ENCODE measurements at regions not wholly inside any gene's neighbourhood (a gene's known extent, or its start where the extent isn't known, plus 50 kb on each side); places are given as distances from the start of the nearest gene placed in this dataset.
"Not testable (repeated sequence)": the region's sequence is repeated elsewhere in the genome, so short reads cannot be mapped to it uniquely, and the experiment has no call there.

DNA sequence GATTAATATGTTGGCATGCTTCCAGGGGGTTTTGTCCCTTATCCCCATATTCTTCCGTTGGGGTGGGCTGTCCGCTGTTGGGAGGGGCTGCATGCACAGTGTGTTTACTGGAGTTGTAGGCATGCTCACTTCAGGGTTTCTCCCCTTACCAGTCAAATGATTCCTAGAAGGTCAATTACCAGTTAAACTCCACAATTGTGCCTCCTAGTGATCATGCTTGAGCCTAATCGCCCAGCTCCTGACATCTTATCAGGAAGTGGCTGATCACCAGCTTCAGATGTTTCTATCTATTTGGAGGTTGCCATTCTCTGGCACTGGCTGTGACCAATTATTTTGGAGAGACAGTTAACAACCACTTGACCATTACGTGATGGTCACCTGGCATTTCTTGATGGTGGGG, 1090.0 kb downstream of the SLITRK5 start:
- Histone ChIP-seq H3K4me3 (ENCODE audit: low read length) (no peak overlapping the region), H3K9me3 (ENCODE audit: low read depth, low read length) (no peaks in the 10 kb centered on the region)

DNA sequence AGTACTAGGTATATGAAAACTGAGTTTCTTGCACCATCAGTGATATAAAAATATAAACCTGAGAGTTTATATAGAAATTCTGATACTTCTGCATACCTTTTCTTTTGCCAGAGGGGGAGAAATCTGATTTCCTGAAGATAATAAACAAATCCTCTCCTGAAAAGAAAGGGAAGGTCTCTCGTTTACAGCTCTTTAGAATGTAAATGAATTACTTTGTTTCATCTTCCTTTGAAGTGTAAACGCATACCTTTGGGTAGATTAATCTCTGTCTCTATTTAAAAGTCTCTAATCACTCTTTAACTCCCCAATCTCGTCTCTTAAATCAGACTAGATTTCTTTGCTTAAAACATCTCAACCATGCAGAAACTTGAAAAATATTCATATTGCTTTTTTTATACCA, 1092.9 kb downstream of the SLITRK5 start:
- no peaks in the 10 kb centered on the region for H3K27me3 ChIP-seq (ENCODE audit: insufficient read depth, low read length)
- no peak overlapping the region for H3K4me3 ChIP-seq (ENCODE audit: low read length)
- H3K9me3 ChIP-seq (ENCODE audit: low read depth, low read length), result no peaks in the 10 kb centered on the region
- no peaks in the 10 kb centered on the region for H3K4me1 ChIP-seq (ENCODE audit: insufficient read depth, low read length)

More for the DNA sequence above, 1090.0 kb downstream of the SLITRK5 start:
- Histone ChIP-seq H3K27me3 (ENCODE audit: insufficient read depth, low read length) (no peaks in the 10 kb centered on the region), H3K4me1 (ENCODE audit: insufficient read depth, low read length) (no peaks in the 10 kb centered on the region)

DNA sequence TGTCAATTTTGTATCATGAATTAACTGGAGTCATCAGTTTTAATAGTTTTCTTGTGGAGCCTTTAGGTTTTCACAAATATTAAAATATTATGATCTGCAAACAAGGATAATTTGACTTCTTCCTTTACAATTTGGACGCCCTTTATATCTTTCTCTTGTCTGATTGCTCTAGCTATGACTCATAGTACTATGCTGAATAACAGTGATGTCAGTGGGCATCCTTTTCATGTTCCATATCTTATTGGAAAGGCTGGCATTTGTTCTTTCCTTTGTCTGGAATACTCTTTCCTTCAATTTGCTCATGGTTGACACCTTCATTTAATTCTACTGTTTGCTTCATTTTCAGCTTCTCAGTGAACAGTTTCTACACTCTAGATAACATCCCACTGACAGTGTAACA, 1129.3 kb downstream of the SLITRK5 start:
- Histone ChIP-seq H3K4me3 (ENCODE audit: low read length) (no peak overlapping the region), H3K27me3 (ENCODE audit: insufficient read depth, low read length) (no peaks in the 10 kb centered on the region), H3K9me3 (ENCODE audit: low read depth, low read length) (no peaks in the 10 kb centered on the region), H3K4me1 (ENCODE audit: insufficient read depth, low read length) (no peaks in the 10 kb centered on the region)

DNA sequence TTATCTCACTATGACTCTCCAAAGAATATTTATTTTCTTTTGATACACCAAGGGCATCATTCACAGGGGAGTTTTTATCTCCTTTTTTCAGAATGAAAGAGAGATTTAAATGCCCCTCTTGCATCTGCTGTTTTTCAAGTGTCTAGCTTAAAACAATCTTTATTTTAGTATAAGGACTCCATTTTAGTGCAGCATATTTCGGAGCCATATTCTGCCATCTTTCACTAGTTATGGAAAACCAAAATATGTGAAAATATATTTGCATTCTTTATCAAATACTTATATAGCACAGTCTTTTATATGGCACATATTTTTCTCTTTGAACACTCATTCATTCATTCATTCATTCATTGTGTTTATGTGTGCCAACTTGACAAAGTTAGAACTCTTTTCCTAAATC, 1130.2 kb downstream of the SLITRK5 start:
- Histone ChIP-seq H3K9me3 (ENCODE audit: low read depth, low read length) (no peaks in the 10 kb centered on the region), H3K4me3 (ENCODE audit: low read length) (no peak overlapping the region), H3K4me1 (ENCODE audit: insufficient read depth, low read length) (no peaks in the 10 kb centered on the region), H3K27me3 (ENCODE audit: insufficient read depth, low read length) (no peaks in the 10 kb centered on the region)

DNA sequence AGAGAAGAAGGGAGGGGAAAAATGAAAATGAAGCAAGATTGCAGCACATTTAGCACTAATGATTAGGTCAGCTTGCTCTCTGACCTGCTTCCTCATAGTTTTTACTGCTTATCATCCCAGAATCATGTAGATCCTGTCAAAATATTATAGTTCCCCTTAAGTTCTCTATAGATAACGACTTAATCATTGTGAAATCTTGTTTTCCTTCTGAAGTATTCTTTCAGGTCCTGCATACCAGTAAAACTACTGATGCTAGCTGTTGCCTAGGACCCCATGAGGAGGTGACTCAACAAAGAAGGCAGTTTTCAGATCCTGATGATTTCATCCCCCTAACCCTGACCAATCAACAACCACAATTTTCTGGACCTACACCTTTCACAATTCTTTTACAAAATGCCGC, 1131.7 kb downstream of the SLITRK5 start:
- Histone ChIP-seq H3K27me3 (ENCODE audit: insufficient read depth, low read length) (no peaks in the 10 kb centered on the region), H3K4me1 (ENCODE audit: insufficient read depth, low read length) (no peaks in the 10 kb centered on the region), H3K9me3 (ENCODE audit: low read depth, low read length) (no peaks in the 10 kb centered on the region), H3K4me3 (ENCODE audit: low read length) (no peak overlapping the region)

DNA sequence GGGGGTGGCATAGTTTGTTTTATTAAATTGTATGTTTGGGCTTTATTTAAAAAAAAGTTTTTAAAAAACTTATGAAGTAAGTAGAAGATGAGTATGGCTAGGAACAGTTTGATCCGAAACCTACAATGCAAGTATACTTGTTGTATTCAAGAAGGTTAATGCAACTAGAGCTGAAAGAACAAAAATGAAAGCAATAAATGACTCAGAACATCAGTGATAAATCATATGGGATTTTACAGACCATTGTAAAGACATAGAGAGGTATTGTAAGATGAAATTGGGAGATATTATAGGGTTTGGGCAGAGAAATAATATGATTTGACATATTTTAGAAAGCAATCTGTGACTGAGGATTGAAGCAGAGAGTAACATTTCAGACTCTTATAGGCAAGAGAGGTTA, 1135.3 kb downstream of the SLITRK5 start:
- H3K4me1 ChIP-seq (ENCODE audit: insufficient read depth, low read length), result no peaks in the 10 kb centered on the region
- H3K27me3 ChIP-seq (ENCODE audit: insufficient read depth, low read length), result no peaks in the 10 kb centered on the region
- H3K9me3 ChIP-seq (ENCODE audit: low read depth, low read length), result no peaks in the 10 kb centered on the region
- H3K4me3 ChIP-seq (ENCODE audit: low read length), result no peak overlapping the region

DNA sequence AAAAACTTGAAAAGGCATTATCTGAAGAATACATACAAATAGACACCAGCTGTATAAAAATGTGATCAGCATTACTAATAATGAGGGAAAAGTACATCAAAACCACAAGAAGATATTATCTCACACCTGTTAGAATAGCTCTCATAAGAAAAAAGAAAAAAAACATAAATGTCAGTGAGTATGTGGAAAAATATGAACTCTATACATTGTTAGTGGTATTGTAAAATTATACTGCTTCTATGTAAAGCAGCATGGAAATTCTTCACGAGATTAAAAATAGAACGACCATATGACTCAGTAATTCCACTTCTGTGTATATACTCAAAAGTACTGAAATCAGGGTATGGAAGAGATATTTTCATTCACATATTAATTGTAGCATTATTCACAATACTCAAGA, 1146.4 kb downstream of the SLITRK5 start:
- H3K9me3 ChIP-seq (ENCODE audit: low read depth, low read length), result no peaks in the 10 kb centered on the region
- no peak overlapping the region for H3K4me3 ChIP-seq (ENCODE audit: low read length)
- no peaks in the 10 kb centered on the region for H3K4me1 ChIP-seq (ENCODE audit: insufficient read depth, low read length)
- H3K27me3 ChIP-seq (ENCODE audit: insufficient read depth, low read length), result no peaks in the 10 kb centered on the region

DNA sequence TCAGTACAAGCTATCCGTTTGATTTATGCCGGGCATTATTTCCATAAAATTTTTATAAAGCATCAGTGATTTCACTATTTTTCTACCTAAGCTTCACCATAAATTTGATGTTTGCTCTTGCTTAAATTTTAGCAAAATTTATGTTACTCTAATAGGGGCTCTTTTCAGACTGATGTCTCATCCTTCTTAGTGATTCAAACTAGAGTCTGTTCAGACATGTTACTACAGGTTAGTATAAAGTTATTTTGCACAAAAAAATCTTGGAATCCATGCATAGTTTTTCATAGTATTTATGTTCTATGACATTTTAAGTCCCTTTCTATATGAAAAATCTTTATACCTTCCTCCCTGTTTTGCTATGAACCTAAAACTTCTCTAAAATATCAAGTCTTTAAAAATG, 1151.9 kb downstream of the SLITRK5 start:
- Histone ChIP-seq H3K27me3 (ENCODE audit: insufficient read depth, low read length) (no peaks in the 10 kb centered on the region), H3K4me3 (ENCODE audit: low read length) (no peak overlapping the region), H3K4me1 (ENCODE audit: insufficient read depth, low read length) (no peaks in the 10 kb centered on the region), H3K9me3 (ENCODE audit: low read depth, low read length) (no peaks in the 10 kb centered on the region)

DNA sequence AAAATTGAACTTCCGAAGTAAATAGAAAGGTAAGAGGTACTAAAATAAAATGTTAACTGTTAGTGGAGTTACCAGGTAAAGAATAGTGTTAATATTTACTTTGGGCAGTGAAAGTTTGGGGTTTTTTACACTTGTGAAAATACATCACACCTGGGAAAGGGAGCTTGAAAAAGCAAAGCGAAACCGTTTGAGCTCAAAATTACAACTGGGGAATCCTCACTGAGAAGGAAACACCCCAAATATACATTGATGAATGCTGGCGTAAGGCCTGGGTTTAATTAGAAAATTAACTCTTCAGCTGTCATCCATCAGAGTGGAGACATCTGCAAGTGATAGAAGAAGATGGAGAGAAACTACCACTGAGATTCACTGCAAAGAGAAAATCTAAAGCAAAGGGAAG, 1153.0 kb downstream of the SLITRK5 start:
- Histone ChIP-seq H3K4me3 (ENCODE audit: low read length) (no peak overlapping the region), H3K4me1 (ENCODE audit: insufficient read depth, low read length) (no peaks in the 10 kb centered on the region), H3K9me3 (ENCODE audit: low read depth, low read length) (no peaks in the 10 kb centered on the region), H3K27me3 (ENCODE audit: insufficient read depth, low read length) (no peaks in the 10 kb centered on the region)

DNA sequence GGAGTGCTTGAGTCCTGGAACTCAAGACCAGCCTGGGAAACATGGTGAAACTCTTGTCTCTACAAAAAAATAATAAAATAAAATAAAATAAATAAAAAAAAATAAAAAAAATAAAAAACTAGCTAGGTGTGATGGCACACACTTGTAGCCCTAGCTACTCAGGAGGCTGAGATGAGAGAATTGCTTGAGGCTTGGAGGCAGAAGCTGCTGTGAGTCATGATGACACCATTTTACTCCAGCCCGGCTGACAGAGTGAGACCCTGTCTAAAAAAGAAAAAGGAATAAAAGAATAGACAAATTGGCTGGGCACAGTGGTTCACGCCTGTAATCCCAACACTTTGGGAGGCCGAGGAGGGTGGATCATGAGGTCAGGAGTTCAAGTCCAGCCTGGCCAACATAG, 1168.9 kb downstream of the SLITRK5 start:
- no peaks in the 10 kb centered on the region for H3K27me3 ChIP-seq (ENCODE audit: insufficient read depth, low read length)
- H3K4me1 ChIP-seq (ENCODE audit: insufficient read depth, low read length), result no peaks in the 10 kb centered on the region
- no peak overlapping the region for H3K4me3 ChIP-seq (ENCODE audit: low read length)
- no peaks in the 10 kb centered on the region for H3K9me3 ChIP-seq (ENCODE audit: low read depth, low read length)

DNA sequence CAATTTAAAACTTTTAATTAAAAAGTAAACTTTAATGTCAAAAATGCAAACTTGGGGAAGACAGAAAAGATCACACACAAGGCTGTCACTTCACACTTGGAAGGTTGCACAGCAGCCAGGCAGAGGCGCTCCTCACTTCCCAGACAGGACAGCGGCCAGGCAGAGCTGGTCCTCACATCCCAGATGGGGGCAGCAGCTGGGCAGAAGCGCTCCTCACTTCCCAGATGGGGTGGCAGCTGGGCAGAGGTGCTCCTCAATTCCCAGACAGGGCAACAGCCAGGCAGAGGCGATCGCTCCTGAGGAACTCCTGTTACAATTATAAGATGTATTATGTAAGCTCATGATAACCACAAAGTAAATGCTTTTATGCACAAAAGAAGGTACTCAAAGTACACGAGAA, 1181.1 kb downstream of the SLITRK5 start:
- H3K27me3 ChIP-seq (ENCODE audit: insufficient read depth, low read length); H3K9me3 ChIP-seq (ENCODE audit: low read depth, low read length); H3K4me1 ChIP-seq (ENCODE audit: insufficient read depth, low read length); H3K4me3 ChIP-seq (ENCODE audit: low read length): not testable (repeated sequence)

DNA sequence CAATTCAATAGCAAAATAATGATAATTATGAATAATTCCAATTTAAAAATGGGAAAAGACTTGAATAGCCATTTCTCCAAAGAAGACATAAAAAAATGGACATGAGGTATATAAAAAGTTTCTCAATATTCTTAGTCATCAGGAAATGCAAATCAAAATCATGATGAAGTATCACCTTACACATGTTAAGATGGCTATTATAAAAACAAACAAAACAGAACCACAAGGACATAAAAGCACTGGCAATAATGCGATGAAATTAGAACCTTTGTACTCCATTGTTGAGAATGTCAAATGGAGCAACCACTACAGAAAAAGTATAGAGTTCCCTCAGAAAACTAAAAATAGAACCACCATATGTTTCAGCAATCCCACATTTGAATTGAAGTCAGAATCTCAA, 1186.1 kb downstream of the SLITRK5 start:
- no peaks in the 10 kb centered on the region for H3K27me3 ChIP-seq (ENCODE audit: insufficient read depth, low read length)
- H3K4me3 ChIP-seq (ENCODE audit: low read length), result no peak overlapping the region
- H3K9me3 ChIP-seq (ENCODE audit: low read depth, low read length), result no peaks in the 10 kb centered on the region
- no peaks in the 10 kb centered on the region for H3K4me1 ChIP-seq (ENCODE audit: insufficient read depth, low read length)

DNA sequence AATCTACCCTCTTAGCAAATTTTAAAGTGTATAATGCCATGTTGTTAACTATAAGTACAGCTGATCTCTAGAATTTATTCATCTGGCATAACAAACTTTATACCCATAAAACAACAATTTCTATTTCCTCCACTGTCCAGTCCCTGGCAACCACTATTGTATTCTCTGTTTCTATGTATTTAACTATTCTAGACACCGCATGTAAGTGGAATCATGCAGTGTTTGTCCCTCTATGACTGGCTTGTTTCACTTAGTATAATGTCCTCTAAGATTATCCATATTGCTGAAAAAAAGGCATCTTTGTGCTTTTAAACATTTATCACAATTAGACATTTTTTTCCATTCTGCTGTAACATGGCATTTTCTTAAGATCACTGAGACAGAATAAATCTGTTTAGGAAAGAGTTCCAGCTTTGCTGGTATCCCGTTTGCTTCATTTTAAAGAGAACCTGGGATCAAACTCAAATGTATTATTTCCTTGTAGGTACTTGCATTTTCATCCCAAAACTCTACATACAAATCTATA, 1191.0 kb downstream of the SLITRK5 start:
- Histone ChIP-seq H3K4me1 (ENCODE audit: insufficient read depth, low read length) (no peaks in the 10 kb centered on the region), H3K27me3 (ENCODE audit: insufficient read depth, low read length) (no peaks in the 10 kb centered on the region), H3K9me3 (ENCODE audit: low read depth, low read length) (no peaks in the 10 kb centered on the region), H3K4me3 (ENCODE audit: low read length) (no peak overlapping the region)

DNA sequence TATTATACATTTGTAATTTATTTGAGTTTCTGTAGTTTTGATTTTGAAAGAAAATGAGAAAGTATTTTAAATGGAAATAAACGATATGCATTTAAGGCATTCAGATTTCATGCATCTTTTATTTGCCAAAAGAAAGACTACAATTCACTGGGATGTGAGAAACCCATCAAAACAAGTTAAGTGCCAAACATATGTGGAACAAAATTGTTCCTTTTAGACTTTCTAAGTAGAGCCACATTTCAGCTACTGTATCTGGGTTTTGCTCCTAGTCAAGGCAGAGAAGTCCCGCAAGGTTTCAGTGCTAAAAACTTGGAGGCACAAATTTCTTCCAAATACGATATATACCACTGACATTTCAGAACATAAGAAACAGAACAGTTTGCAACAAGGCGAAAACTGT, 1191.9 kb downstream of the SLITRK5 start:
- no peaks in the 10 kb centered on the region for H3K4me1 ChIP-seq (ENCODE audit: insufficient read depth, low read length)
- H3K27me3 ChIP-seq (ENCODE audit: insufficient read depth, low read length), result no peaks in the 10 kb centered on the region
- H3K9me3 ChIP-seq (ENCODE audit: low read depth, low read length), result no peaks in the 10 kb centered on the region
- H3K4me3 ChIP-seq (ENCODE audit: low read length), result no peak overlapping the region

DNA sequence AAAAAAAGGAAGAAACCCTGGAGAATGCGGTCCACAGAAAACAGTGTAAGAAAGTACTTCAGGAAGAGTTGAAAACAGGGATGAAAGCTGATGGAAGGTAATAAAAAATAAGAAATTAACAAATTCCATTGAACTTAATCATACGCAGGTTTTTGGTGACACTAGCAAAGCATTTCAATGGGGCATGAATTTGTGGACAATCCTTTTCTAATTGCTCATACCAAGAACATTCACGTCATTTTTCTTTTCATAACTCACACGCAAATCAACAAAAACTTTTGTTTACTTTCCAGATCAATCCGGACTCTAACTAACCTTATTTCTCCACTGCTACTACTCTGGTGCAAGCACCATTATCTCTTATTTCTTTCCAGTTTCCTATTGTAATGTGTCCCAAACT, 1195.0 kb downstream of the SLITRK5 start:
- no peaks in the 10 kb centered on the region for H3K9me3 ChIP-seq (ENCODE audit: low read depth, low read length)
- H3K27me3 ChIP-seq (ENCODE audit: insufficient read depth, low read length), result no peaks in the 10 kb centered on the region
- no peaks in the 10 kb centered on the region for H3K4me1 ChIP-seq (ENCODE audit: insufficient read depth, low read length)
- H3K4me3 ChIP-seq (ENCODE audit: low read length), result no peak overlapping the region

DNA sequence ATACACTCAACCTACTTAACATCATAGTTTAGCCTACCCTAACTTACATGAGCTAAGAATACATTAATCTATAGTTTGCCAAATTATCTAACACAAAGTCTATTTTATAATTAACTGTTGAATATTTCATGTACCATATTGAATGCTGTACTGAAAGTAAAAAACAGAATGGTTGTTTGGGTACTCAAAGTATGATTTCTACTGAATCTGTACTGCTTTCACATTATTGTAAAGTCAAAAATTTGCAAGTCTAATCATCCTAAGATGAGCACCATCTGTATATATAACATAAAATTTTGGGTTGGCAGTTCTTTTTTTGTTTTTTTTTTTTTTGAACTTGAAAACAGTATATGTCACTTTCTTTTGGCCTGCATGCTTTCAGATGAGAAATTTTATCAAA, 1212.6 kb downstream of the SLITRK5 start:
- Histone ChIP-seq H3K27me3 (ENCODE audit: insufficient read depth, low read length) (no peaks in the 10 kb centered on the region), H3K9me3 (ENCODE audit: low read depth, low read length) (no peaks in the 10 kb centered on the region), H3K4me3 (ENCODE audit: low read length) (no peak overlapping the region), H3K4me1 (ENCODE audit: insufficient read depth, low read length) (no peaks in the 10 kb centered on the region)

All from mononuclear cell (primary cell).